Spleen (tissue), 11 donors: ENCODE measurements at regions not wholly inside any gene's neighbourhood (a gene's known extent, or its start where the extent isn't known, plus 50 kb on each side); places are given as distances from the start of the nearest gene placed in this dataset.

ENCODE experiments used
- DNase-seq: peaks from one replicate; pipeline ENCODE4 v3.0.0-alpha.2; 2020
- H3K27ac ChIP-seq, 8 donors: fragments of 200-600 bp; sonication (generic) in 7 of 8; 1 replicate in 4 of 8; 2 replicates in 4 of 8; pipeline versions ENCODE4 v1.5.0 to v1.8.0; 2016 to 2021; ENCODE audit warnings: inconsistent platforms in 4 of 8, mild to moderate bottlenecking in 4 of 8, moderate library complexity in 1 of 8
- H3K27me3 ChIP-seq, 7 donors: fragments of 200-600 bp; sonication (generic) in 6 of 7; replicated peaks in 1 of 7; 1 replicate in 4 of 7; 2 replicates in 3 of 7; pipeline versions ENCODE4 v1.5.0 to v1.8.0; 2016 to 2021; ENCODE audit warnings: inconsistent platforms in 3 of 7, mild to moderate bottlenecking in 1 of 7
- H3K36me3 ChIP-seq, 6 donors: fragments of 200-600 bp; sonication (generic) in 5 of 6; 1 replicate in 4 of 6; 2 replicates in 2 of 6; pipeline versions ENCODE4 v1.5.0 to v1.8.0; 2016 to 2021; ENCODE audit warnings: inconsistent platforms in 2 of 6
- H3K4me1 ChIP-seq, 6 donors: fragments of 200-600 bp; sonication (generic) in 5 of 6; 1 replicate in 3 of 6; 2 replicates in 3 of 6; pipeline versions ENCODE4 v1.5.0 to v1.8.0; 2016 to 2021; ENCODE audit warnings: inconsistent platforms in 3 of 6
- H3K4me3 ChIP-seq, 8 donors: fragments of 200-600 bp; sonication (generic) in 7 of 8; 1 replicate in 4 of 8; 2 replicates in 4 of 8; pipeline versions ENCODE4 v1.5.0 to v1.8.0; 2016 to 2021; ENCODE audit warnings: inconsistent platforms in 4 of 8, mild to moderate bottlenecking in 4 of 8, moderate library complexity in 2 of 8
- H3K9me3 ChIP-seq, 8 donors: fragments of 200-600 bp; sonication (generic) in 7 of 8; 1 replicate in 4 of 8; 2 replicates in 4 of 8; pipeline versions ENCODE4 v1.5.0 to v1.8.0; 2016 to 2021; ENCODE audit warnings: inconsistent platforms in 4 of 8
- CTCF ChIP-seq, 11 experiments: fragments of 200-600 bp in 7 of 11; fragments of 450-650 bp in 4 of 11; sonication (generic) in 4 of 11; IDR thresholded peaks in 8 of 11; conservative IDR thresholded peaks in 3 of 11; 1 replicate in 7 of 11; 2 replicates in 4 of 11; pipeline versions ENCODE4 v1.4.0 to v1.8.0; 2016 to 2021; ENCODE audit warnings: antibody characterized with exemption in 11 of 11, inconsistent platforms in 4 of 11, mild to moderate bottlenecking in 1 of 11
- POLR2A ChIP-seq, 3 donors: fragments of 450-650 bp; IDR thresholded peaks; one replicate each; pipeline ENCODE4 v1.5.1; 2017; ENCODE audit warnings: antibody characterized with exemption in 3 of 3, mild to moderate bottlenecking in 1 of 3
- POLR2AphosphoS5 ChIP-seq, 3 donors: sonication (generic); formaldehyde crosslinking; IDR thresholded peaks; one replicate each; pipeline ENCODE4 v1.5.1; 2017; ENCODE audit warnings: antibody characterized with exemption in 3 of 3
- WGBS, 5 donors: extraction: QIAGEN DNeasy Blood & Tissue Kit in 3 of 5; methylation state at CpG; one replicate each; pipeline versions ENCODE4 v1.1.5 to v1.1.7; 2013 to 2018; 5-methylcytosine and 5-hydroxymethylcytosine counted together
- intact Hi-C: fragments of 100-400 bp; cut with DNase I; formaldehyde crosslinking; loops from one replicate; pipeline ENCODE4 v1.15.0; 2023; ENCODE audit warnings: low total_unique reads
- donor health status: healthy with polysubstance abuse.
- donor health status: DM: no; HTN: no; CAD: no; lungs with moderate emphysema.
- donor health status: DM: no; HTN: no; CAD: no.
- donor health status: Bipolar disorder and iron deficiency.
- donor health status: healthy.
- donor health status: DM: no; HTN: no; CAD: no.
- donor health status: DM: yes; HTN: yes; CAD: no.

GRCh38 chr18:44562986-44563385 lies 117.7 kb upstream of the SETBP1 start:
- H3K27me3 ChIP-seq: no peaks in the 10 kb centered on the region
- H3K4me3 ChIP-seq: no peak overlapping the region
- no peaks in the 10 kb centered on the region for H3K36me3 ChIP-seq
- no peaks in the 10 kb centered on the region for H3K4me1 ChIP-seq
- intact Hi-C loops: no loop called here
- H3K9me3 ChIP-seq: no peaks in the 10 kb centered on the region
- WGBS, 5 donors: 10 to 31% (median 16%) methylated on average over 1 of the region's 1 CpG
- DNase-seq: no peak
- TF ChIP-seq POLR2AphosphoS5 (IDR thresholded peaks at IDR 0.05) (no peak), CTCF (IDR thresholded peaks at IDR 0.05 in 8 of 11, conservative IDR thresholded peaks at IDR 0.05 in 3 of 11) (no peak), POLR2A (IDR thresholded peaks at IDR 0.05) (no peak)
- no peak overlapping the region for H3K27ac ChIP-seq

GRCh38 chr18:44564922-44565321 lies 115.8 kb upstream of the SETBP1 start:
- TF ChIP-seq POLR2A (IDR thresholded peaks at IDR 0.05): no peak
- TF ChIP-seq CTCF (IDR thresholded peaks at IDR 0.05 in 8 of 11, conservative IDR thresholded peaks at IDR 0.05 in 3 of 11): no peak
- TF ChIP-seq POLR2AphosphoS5 (IDR thresholded peaks at IDR 0.05): no peak
- no peaks in the 10 kb centered on the region for H3K36me3 ChIP-seq
- no peak overlapping the region for H3K27ac ChIP-seq
- no peaks in the 10 kb centered on the region for H3K4me1 ChIP-seq
- no peaks in the 10 kb centered on the region for H3K9me3 ChIP-seq
- intact Hi-C loops: no loop called here
- H3K27me3 ChIP-seq: no peaks in the 10 kb centered on the region
- no peak overlapping the region for H3K4me3 ChIP-seq
- no peak for DNase-seq

GRCh38 chr18:44568342-44568741 lies 112.3 kb upstream of the SETBP1 start:
- no peaks in the 10 kb centered on the region for H3K9me3 ChIP-seq
- H3K4me1 ChIP-seq: no peaks in the 10 kb centered on the region
- H3K36me3 ChIP-seq: no peaks in the 10 kb centered on the region
- no peaks in the 10 kb centered on the region for H3K27me3 ChIP-seq
- intact Hi-C loops: no loop called here
- no peak overlapping the region for H3K4me3 ChIP-seq
- TF ChIP-seq CTCF (IDR thresholded peaks at IDR 0.05 in 8 of 11, conservative IDR thresholded peaks at IDR 0.05 in 3 of 11) (no peak), POLR2A (IDR thresholded peaks at IDR 0.05) (no peak), POLR2AphosphoS5 (IDR thresholded peaks at IDR 0.05) (no peak)
- no peak overlapping the region for H3K27ac ChIP-seq
- no peak for DNase-seq
- 89 to 98% (median 90%) methylated on average over 2 of the region's 2 CpGs for WGBS, 5 donors

GRCh38 chr18:44568986-44569385 lies 111.7 kb upstream of the SETBP1 start:
- no peaks in the 10 kb centered on the region for H3K36me3 ChIP-seq
- H3K27me3 ChIP-seq: no peaks in the 10 kb centered on the region
- H3K4me3 ChIP-seq: no peak overlapping the region
- H3K27ac ChIP-seq: no peak overlapping the region
- DNase-seq: no peak
- 78 to 90% (median 89%) methylated on average over 1 of the region's 1 CpG for WGBS, 5 donors
- H3K9me3 ChIP-seq: no peaks in the 10 kb centered on the region
- intact Hi-C loops: no loop called here
- TF ChIP-seq POLR2A (IDR thresholded peaks at IDR 0.05): no peak
- no peak for TF ChIP-seq POLR2AphosphoS5 (IDR thresholded peaks at IDR 0.05)
- no peak for TF ChIP-seq CTCF (IDR thresholded peaks at IDR 0.05 in 8 of 11, conservative IDR thresholded peaks at IDR 0.05 in 3 of 11)
- H3K4me1 ChIP-seq: no peaks in the 10 kb centered on the region
